C1 segment of cervical spinal cord (tissue), 14 donors: ENCODE measurements at regions not wholly inside any gene's neighbourhood (a gene's known extent, or its start where the extent isn't known, plus 50 kb on each side); places are given as distances from the start of the nearest gene placed in this dataset.
"Not testable (repeated sequence)": the region's sequence is repeated elsewhere in the genome, so short reads cannot be mapped to it uniquely, and the experiment has no call there.

Experiments used
- DNase-seq, 14 donors: peaks; one replicate each; lab custom pipeline; 2025; lab: John Stamatoyannopoulos, UW

- DNase-seq: no peak
Measured at GRCh38 chr3:112736805-112737566, 96.0 kb upstream of the CCDC80 start.

GRCh38 chr3:112736386-112736785, 95.4 kb upstream of the CCDC80 start:
- no peak for DNase-seq

- no peak for DNase-seq
Measured at GRCh38 chr3:112735926-112736325, 95.0 kb upstream of the CCDC80 start.

- DNase-seq: peak in 7 of 14 donors; percentile 0 to 27 (median 7)
Measured at GRCh38 chr3:112734736-112735350, 93.9 kb upstream of the CCDC80 start.

- no peak for DNase-seq
Measured at GRCh38 chr3:112734171-112734570, 93.2 kb upstream of the CCDC80 start.

GRCh38 chr3:112730210-112730609, 89.3 kb upstream of the CCDC80 start:
- DNase-seq: no peak

- no peak for DNase-seq
Measured at GRCh38 chr3:112721231-112721630, 80.3 kb upstream of the CCDC80 start.

GRCh38 chr3:112718967-112719366, 78.0 kb upstream of the CCDC80 start:
- DNase-seq: no peak

GRCh38 chr3:112718516-112718915, 77.6 kb upstream of the CCDC80 start:
- no peak for DNase-seq

- DNase-seq: no peak
Measured at GRCh38 chr3:112709911-112710310, 69.0 kb upstream of the CCDC80 start.

GRCh38 chr3:112699436-112699978, 58.6 kb upstream of the CCDC80 start:
- DNase-seq: no peak

GRCh38 chr3:112698442-112698841, 57.5 kb upstream of the CCDC80 start:
- not testable (repeated sequence) for DNase-seq

- not testable (repeated sequence) for DNase-seq
Measured at GRCh38 chr3:112696244-112696643, 55.3 kb upstream of the CCDC80 start.

- DNase-seq: not testable (repeated sequence)
Measured at GRCh38 chr3:112695377-112696108, 54.6 kb upstream of the CCDC80 start.

- DNase-seq: not testable (repeated sequence)
Measured at GRCh38 chr3:112694906-112695305, 54.0 kb upstream of the CCDC80 start.

GRCh38 chr3:112693186-112693585, 52.2 kb upstream of the CCDC80 start:
- no peak for DNase-seq
